NCI-H2171 (cell line): ENCODE measurements at regions not wholly inside any gene's neighbourhood (a gene's known extent, or its start where the extent isn't known, plus 50 kb on each side); places are given as distances from the start of the nearest gene placed in this dataset.
A peak's percentile ranks its signal among the peaks of the same experiment; 100 is the strongest.
"Not testable (repeated sequence)": the region's sequence is repeated elsewhere in the genome, so short reads cannot be mapped to it uniquely, and the experiment has no call there.

ENCODE experiments used
- DNase-seq: peaks from one replicate; lab custom pipeline; 2025; lab: John Stamatoyannopoulos, UW

DNA sequence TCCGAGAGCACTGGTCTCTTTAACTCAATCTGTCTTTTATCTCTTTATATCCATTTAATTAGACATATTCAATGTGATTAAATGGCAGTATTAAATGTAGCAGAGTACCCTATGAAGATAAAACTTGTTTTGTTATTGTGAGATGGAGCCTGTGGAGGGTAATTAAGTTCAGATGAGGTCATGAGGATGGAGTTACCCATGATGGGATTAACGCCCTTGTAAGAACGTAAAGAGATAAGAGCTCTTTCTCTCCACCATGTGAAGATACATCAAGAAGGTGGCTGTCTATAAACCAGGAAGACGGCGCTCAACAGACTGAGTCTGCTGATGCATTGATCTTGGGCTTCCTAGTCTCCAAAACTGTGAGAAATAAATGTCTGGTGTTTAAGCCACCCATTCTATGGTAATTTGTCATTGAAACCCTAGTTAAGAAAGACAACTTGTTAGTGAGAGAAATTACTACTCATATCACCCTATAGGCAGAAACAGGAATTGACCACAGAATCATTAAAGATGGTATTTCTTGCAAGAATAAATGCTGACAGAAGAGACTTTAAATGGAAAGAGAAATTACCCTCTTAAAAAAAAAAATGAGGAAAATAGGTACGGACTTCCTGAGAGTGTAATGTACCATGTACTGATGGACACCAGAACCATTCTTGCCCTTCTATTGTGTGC is 738.7 kb upstream of the CHAC2 start:
- DNase-seq = no peak

DNA sequence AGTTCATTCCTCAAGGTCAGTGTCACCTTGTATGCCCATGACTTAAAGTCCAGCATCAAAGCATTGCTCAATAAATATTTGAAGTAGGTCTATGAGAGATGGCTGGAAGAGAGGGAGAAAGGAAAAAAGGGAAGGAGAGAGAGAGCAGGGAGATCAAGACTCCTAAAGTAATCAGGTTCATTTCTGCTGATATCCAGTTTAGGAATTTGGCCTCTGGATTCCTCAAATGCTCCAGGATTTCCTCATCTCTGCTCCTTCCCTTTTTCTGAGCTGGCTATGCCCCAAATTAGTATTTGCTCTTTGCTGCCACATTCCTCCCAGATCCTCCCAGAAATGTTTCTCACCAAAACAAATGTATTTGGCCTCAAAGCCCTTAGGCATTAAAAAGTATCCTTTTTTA is 739.4 kb upstream of the CHAC2 start:
- no peak for DNase-seq

- not testable (repeated sequence) for DNase-seq
These were observed 745.4 kb upstream of the CHAC2 start for GRCh38 chr2:53022248-53022647.

DNA sequence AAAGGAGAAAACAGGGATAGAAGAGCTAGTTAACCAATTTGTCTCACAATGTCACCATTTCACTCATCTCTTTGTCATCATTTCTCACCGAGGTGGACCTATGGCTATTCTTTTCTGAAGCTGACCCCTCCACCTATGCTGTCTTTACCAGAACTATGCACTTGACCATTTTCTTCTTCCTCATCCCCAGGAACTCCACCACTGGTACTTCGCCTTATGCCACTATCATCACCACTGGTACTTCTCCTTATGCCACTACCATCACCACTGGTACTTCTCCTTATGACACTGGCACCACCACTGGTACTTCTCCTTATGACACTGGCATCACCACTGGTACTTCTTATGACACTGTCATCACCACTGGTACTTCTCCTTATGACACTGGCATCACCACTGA is 745.8 kb upstream of the CHAC2 start:
- no peak for DNase-seq

- no peak for DNase-seq
These were observed 746.3 kb upstream of the CHAC2 start for GRCh38 chr2:53021292-53021691.

GRCh38 chr2:53018825-53019425 is 748.7 kb upstream of the CHAC2 start:
- DNase-seq = peak; percentile 17

- DNase-seq = no peak
These were observed 760.6 kb upstream of the CHAC2 start for GRCh38 chr2:53006980-53007379.

DNA sequence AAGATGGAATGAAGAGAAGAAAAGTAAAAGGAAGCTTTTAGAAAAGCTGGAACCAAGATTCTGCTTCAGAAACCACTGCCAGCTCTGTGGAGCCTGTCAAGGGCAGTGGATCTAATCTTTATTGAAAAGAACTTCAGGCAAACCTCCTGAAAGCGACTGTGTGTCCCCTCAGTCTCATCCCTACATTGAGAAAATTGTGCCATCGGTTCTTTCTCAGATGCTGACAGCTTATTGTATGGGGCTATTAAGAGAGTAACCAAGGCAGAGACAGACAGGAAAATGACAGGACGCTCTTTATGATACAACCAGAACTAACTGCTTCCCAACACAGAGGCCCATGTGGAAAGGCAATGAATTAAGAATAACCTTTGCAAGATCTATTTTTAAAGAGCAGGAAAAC is 763.2 kb upstream of the CHAC2 start:
- no peak for DNase-seq

DNA sequence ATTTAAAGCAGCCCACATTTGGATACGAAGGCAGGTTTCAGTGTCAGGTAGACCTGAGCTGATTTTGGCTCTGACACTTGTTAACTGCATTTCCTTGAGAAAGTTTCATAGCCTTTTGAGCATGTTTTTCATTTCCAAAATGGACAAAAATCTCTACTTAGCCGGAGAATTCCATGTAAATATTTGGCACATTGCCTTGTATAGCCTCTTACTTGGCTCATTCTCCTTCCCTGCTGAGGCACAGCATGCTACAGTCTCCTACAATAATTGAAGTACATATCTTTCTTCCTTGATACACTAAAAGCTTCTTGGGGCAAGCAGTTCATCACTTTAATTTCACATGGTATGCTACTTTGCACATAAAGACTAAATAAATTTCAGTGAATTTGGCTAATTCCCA is 772.2 kb upstream of the CHAC2 start:
- DNase-seq = no peak

DNA sequence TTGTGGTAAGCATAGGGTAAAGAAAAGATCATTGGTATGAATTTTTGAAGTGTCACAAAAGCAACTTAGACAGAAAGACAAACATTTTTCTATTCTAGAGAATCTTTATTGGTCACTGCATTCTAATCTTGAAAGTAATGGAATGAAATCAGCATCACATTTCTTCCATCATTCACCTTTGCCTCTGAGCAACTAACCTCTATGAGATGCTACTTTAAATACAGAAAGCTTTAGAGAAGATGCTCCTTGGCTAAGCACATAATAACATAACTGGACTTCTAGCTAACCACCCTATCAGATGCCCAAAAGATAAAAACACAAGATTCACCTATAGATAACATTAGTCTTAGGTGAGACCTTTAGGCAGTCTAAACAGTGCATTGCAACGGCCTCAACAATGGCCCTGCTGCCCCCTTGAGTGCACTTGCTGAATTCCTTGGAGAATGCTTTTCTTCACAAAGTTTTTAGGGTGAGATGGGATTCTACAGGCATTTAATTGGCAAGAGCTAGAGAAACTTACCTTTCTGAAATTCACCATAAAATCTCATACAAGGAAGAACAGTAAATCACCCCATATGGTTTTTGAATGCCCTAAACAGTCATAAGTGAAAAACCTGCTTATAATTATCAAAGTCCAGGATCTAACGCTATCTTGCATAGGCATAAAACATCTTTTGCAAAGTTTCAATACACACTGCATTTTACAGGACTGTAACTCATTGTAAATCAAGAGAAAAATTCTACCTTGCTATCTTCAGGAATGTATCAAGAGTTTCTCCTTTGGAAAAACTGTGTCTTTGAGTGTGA is 791.3 kb upstream of the CHAC2 start:
- DNase-seq = peak; percentile 2

GRCh38 chr2:52974127-52974526 is 793.5 kb upstream of the CHAC2 start:
- no peak for DNase-seq

DNA sequence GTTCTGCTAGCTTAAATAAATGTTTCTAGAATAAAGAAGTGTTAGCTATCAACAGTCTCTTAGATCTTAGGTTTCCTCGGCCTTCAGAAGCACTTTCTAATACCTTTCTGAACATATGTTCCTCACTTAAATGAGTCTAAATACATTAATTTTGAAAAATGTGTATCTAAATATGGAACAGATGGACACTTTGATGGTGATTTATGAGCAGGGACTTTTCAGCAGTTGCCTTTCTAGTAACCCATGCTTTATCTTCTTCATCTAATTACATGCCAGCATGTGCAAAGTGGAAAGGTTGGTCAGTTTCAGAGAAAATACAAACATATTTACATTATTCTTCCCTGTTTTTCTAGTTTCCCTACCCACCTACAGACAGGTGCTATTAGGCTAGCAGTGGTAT is 797.0 kb upstream of the CHAC2 start:
- DNase-seq = peak; percentile 33

GRCh38 chr2:52968043-52968442 is 799.6 kb upstream of the CHAC2 start:
- no peak for DNase-seq

DNA sequence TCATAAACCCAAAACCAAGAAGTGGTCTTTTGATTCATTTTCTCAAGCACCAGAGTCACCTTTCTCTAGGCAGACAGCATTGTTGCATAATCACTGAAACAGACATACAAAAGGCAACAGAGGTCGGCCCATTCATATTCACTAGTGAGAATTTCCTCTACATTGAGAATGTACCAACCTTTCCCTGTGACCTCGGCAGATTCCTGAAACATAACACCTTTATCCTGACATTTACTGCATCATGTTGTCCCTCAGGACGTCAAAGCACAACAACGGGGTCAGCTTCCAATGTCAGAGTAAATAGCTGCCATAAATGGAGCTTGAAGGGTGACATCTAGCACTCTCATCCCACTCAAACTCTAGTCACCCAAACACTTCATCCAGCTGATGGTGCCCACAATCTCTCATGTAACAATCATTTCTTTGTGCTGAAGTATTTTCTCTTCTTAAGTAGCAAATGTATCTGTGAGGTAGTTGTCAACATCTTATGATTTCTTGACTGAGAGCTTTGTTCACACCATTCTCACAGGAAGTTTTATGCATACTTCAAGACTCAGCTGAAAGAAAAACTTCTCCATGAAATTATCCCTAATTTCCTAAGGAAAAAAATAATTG is 802.6 kb upstream of the CHAC2 start:
- DNase-seq = no peak

DNA sequence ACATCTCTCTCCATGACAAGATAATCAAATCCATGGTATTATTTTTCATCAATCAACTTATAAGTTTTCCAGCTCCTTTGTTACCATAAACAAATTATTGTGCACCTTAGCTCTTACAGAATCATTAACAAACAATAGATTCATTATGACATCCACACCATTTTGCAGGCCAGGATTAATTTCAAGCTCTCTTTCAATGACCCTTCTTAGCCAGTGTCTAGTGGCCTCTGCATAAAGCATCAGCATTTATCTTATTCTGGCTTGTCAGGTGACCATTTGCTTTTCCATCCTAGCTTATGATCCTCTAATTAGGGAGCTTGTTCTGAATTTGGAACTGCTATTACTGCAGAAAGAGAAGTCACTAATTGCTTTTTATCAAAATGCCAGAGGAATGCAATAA is 806.2 kb upstream of the CHAC2 start:
- no peak for DNase-seq

- DNase-seq = no peak
These were observed 806.7 kb upstream of the CHAC2 start for GRCh38 chr2:52960881-52961280.

DNA sequence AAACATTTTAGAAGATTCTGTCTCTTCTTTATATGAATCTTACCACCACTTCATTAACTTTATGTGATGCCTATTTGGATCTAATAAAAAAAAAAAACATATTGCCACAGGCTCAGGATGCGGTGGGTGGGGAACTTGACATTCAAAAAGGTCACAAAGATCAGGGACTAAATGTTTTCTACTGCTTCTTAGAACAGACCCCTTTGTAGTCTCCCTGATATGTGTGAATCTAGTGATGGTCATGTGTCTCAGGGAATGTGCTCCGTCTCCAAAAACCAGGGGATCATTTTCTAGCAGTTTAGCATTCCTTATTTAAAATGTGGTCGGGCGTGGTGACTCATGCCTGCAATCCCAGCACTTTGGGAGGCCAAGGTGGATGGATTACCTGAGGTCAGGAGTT is 807.8 kb upstream of the CHAC2 start:
- no peak for DNase-seq

GRCh38 chr2:52956766-52957165 is 810.8 kb upstream of the CHAC2 start:
- no peak for DNase-seq

- no peak for DNase-seq
These were observed 811.5 kb upstream of the CHAC2 start for GRCh38 chr2:52956118-52956517.

DNA sequence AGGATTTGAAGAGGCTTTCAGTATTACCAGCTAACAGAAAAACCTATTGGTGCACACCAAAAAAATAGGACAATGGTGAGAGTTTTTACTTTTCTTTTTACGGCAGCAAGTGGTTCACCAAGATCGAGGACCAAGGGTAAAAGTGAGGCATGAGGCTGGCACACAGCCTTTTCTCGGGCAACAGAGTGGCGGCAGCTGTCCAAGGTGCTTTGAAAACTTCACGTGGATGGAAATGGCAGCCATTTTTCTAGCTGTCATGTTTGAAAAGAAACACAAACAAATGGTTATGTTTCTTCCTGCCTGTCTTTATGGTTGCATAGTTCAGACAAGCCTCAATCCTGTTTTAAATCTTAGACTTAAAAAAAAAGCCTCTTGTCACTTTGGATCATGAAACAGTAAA is 812.5 kb upstream of the CHAC2 start:
- DNase-seq = no peak

GRCh38 chr2:52940101-52940500 is 827.5 kb upstream of the CHAC2 start:
- DNase-seq = no peak

GRCh38 chr2:52939250-52939649 is 828.4 kb upstream of the CHAC2 start:
- no peak for DNase-seq

- no peak for DNase-seq
These were observed 831.6 kb upstream of the CHAC2 start for GRCh38 chr2:52936029-52936428.
